SK-N-SH (cell line): ENCODE measurements at regions not wholly inside any gene's neighbourhood (a gene's known extent, or its start where the extent isn't known, plus 50 kb on each side); places are given as distances from the start of the nearest gene placed in this dataset.

Experiments
- CTCF ChIA-PET: fragments of 300-600, 350-600 bp; formaldehyde crosslinking; extraction: SDS; loops from one replicate; lab custom pipeline; 2021; lab: Yijun Ruan, JAX
- POLR2A ChIA-PET: fragments of 350-600 bp; sonication (Branson Sonifier 250); formaldehyde crosslinking; extraction: SDS; loops from one replicate; lab custom pipeline; 2020; ENCODE audit warnings: antibody characterized with exemption, inconsistent platforms; lab: Yijun Ruan, JAX
- DNase-seq: peaks from one replicate; pipeline ENCODE4 v3.0.0; 2012
- H2AFZ ChIP-seq: fragments of 200-600 bp; sonication (generic); 2 replicates; pipeline ENCODE4 v1.8.1; 2016; ENCODE audit warnings: antibody characterized with exemption, mild to moderate bottlenecking, low read depth
- H3F3A ChIP-seq: fragments of 200-600 bp; sonication (generic); replicated peaks from 2 replicates; pipeline ENCODE3; 2016; ENCODE audit warnings: antibody characterized with exemption, mild to moderate bottlenecking; ENCODE audit not compliant: insufficient read depth
- H3K27ac ChIP-seq, 2 experiments: fragments of 200-500 bp in 1 of 2; fragments of 200-600 bp in 1 of 2; sonication (Bioruptor generic) in 1 of 2; sonication (generic), shearing (Covaris generic) in 1 of 2; 2 replicates each; pipeline versions ENCODE4 v1.5.1 to v1.6.1; 2014 to 2016; ENCODE audit warnings: low read depth in 2 of 2, inconsistent platforms in 1 of 2, low read length in 1 of 2, mild to moderate bottlenecking in 1 of 2, mixed read lengths in 1 of 2
- H3K27me3 ChIP-seq: fragments of 200-600 bp; sonication (generic), shearing (Covaris generic); 2 replicates; pipeline ENCODE4 v1.6.1; 2016; ENCODE audit warnings: mixed run types; ENCODE audit not compliant: insufficient read depth
- H3K36me3 ChIP-seq, 2 experiments: fragments of 200-500 bp in 1 of 2; fragments of 200-600 bp in 1 of 2; sonication (Bioruptor generic) in 1 of 2; sonication (generic) in 1 of 2; replicated peaks in 1 of 2; 2 replicates each; pipeline versions ENCODE3 to v1.5.1; 2014 to 2016; ENCODE audit warnings: low read length in 1 of 2, mild to moderate bottlenecking in 1 of 2; ENCODE audit not compliant: insufficient read depth in 2 of 2, control insufficient read depth in 1 of 2
- H3K4me1 ChIP-seq, 2 experiments: fragments of 200-500 bp in 1 of 2; fragments of 200-600 bp in 1 of 2; sonication (Bioruptor generic) in 1 of 2; sonication (generic), shearing (Covaris generic) in 1 of 2; 2 replicates each; pipeline versions ENCODE4 v1.5.1 to v1.6.1; 2014 to 2016; ENCODE audit warnings: low read depth in 1 of 2, low read length in 1 of 2, mixed run types in 1 of 2; ENCODE audit not compliant: insufficient read depth in 2 of 2, control insufficient read depth in 1 of 2
- H3K4me2 ChIP-seq: fragments of 200-600 bp; sonication (generic), shearing (Covaris generic); 2 replicates; pipeline ENCODE4 v1.6.1; 2017; ENCODE audit warnings: mixed run types
- H3K4me3 ChIP-seq, 2 experiments: fragments of 200-500 bp in 1 of 2; fragments of 200-600 bp in 1 of 2; sonication (Bioruptor generic) in 1 of 2; sonication (generic), shearing (Covaris generic) in 1 of 2; 2 replicates each; pipeline versions ENCODE4 v1.5.1 to v1.8.1; 2014 to 2016; ENCODE audit warnings: low read depth in 2 of 2, inconsistent platforms in 1 of 2, low read length in 1 of 2, mild to moderate bottlenecking in 1 of 2, mixed read lengths in 1 of 2, moderate library complexity in 1 of 2
- H3K79me2 ChIP-seq: fragments of 200-600 bp; sonication (generic); 2 replicates; pipeline ENCODE4 v1.8.1; 2017; ENCODE audit warnings: mild to moderate bottlenecking; ENCODE audit not compliant: insufficient read depth
- H3K9ac ChIP-seq: fragments of 200-600 bp; sonication (generic); 2 replicates; pipeline ENCODE4 v1.6.1; 2017; ENCODE audit warnings: mixed run types
- H3K9me2 ChIP-seq: fragments of 200-600 bp; sonication (generic); 2 replicates; pipeline ENCODE4 v1.6.1; 2017; ENCODE audit warnings: mixed run types
- H3K9me3 ChIP-seq: fragments of 200-600 bp; sonication (generic); 2 replicates; pipeline ENCODE4 v1.6.1; 2017; ENCODE audit warnings: mixed run types, mild to moderate bottlenecking, moderate library complexity
- H4K20me1 ChIP-seq: fragments of 200-600 bp; sonication (generic); 2 replicates; pipeline ENCODE4 v1.6.1; 2017; ENCODE audit warnings: mild to moderate bottlenecking, mixed run types; ENCODE audit not compliant: insufficient read depth
- CHD2 ChIP-seq: fragments of 150-350 bp; IDR thresholded peaks from 2 replicates; pipeline ENCODE4 v1.6.1; 2018; ENCODE audit warnings: low read length; ENCODE audit not compliant: partially characterized antibody
- EZH2phosphoT487 ChIP-seq: fragments of 200-600 bp; sonication (generic); IDR thresholded peaks from 2 replicates; pipeline ENCODE4 v1.6.1; 2017; ENCODE audit warnings: low read depth, mixed run types, mild to moderate bottlenecking, antibody characterized with exemption, moderate library complexity, borderline replicate concordance
- FOSL2 ChIP-seq: IDR thresholded peaks from 2 replicates; pipeline ENCODE4 v1.4.0; 2012; ENCODE audit warnings: low read depth, mild to moderate bottlenecking, moderate library complexity, borderline replicate concordance
- FOXJ3 ChIP-seq: sonication (generic); formaldehyde crosslinking; IDR thresholded peaks from 2 replicates; pipeline ENCODE4 v1.5.1; 2020; ENCODE audit warnings: mild to moderate bottlenecking, missing genetic modification reagents
- FOXM1 ChIP-seq: IDR thresholded peaks from 2 replicates; pipeline ENCODE4 v1.4.0; 2012; ENCODE audit warnings: low read depth, mild to moderate bottlenecking
- GABPA ChIP-seq: IDR thresholded peaks from 2 replicates; pipeline ENCODE4 v1.4.0; 2012; ENCODE audit warnings: low read depth, mild to moderate bottlenecking
- MEF2A ChIP-seq: IDR thresholded peaks from 2 replicates; pipeline ENCODE4 v1.4.0; 2012; ENCODE audit warnings: low read depth, borderline replicate concordance
- NFIC ChIP-seq: IDR thresholded peaks from 2 replicates; pipeline ENCODE4 v1.4.0; 2012; ENCODE audit warnings: borderline replicate concordance
- NRF1 ChIP-seq: IDR thresholded peaks from 2 replicates; pipeline ENCODE4 v1.6.1; 2012; ENCODE audit warnings: low read depth, mild to moderate bottlenecking, low read length
- RAD21 ChIP-seq: IDR thresholded peaks from 2 replicates; pipeline ENCODE4 v1.6.1; 2012; ENCODE audit warnings: mild to moderate bottlenecking, low read length
- RCOR1 ChIP-seq: fragments of 150-350 bp; IDR thresholded peaks from 2 replicates; pipeline ENCODE4 v1.6.1; 2017; ENCODE audit warnings: antibody characterized with exemption, low read length
- RXRA ChIP-seq: IDR thresholded peaks from 2 replicates; pipeline ENCODE4 v1.4.0; 2012; ENCODE audit warnings: low read depth, mild to moderate bottlenecking, borderline replicate concordance
- TAF1 ChIP-seq: IDR thresholded peaks from 2 replicates; pipeline ENCODE4 v1.6.1; 2012; ENCODE audit warnings: low read depth, mild to moderate bottlenecking, low read length, moderate library complexity, borderline replicate concordance
- TEAD4 ChIP-seq: IDR thresholded peaks from 2 replicates; pipeline ENCODE4 v1.4.0; 2012; ENCODE audit warnings: mild to moderate bottlenecking, borderline replicate concordance; ENCODE audit not compliant: insufficient read depth
- WGBS: methylation state at CpG from one replicate; pipeline ENCODE4 v1.1.6; 2017; ENCODE audit warnings: low lambda C conversion rate; 5-methylcytosine and 5-hydroxymethylcytosine counted together
- TF ChIP-seq, protein P1 (sequence below): IDR thresholded peaks from 2 replicates; pipeline ENCODE4 v1.4.0; 2012; ENCODE audit warnings: low read depth, borderline replicate concordance
- TF ChIP-seq, protein P2 (sequence below): IDR thresholded peaks from 2 replicates; pipeline ENCODE4; 2012
- TF ChIP-seq, protein P3 (sequence below): fragments of 150-350 bp; IDR thresholded peaks from 2 replicates; pipeline ENCODE4 v1.6.1; 2017; ENCODE audit warnings: antibody characterized with exemption, low read length, low read depth, borderline replicate concordance
- TF ChIP-seq, protein P4 (sequence below): IDR thresholded peaks from 2 replicates; pipeline ENCODE4 v1.4.0; 2012; ENCODE audit warnings: low read depth, borderline replicate concordance
- TF ChIP-seq, protein P5 (sequence below): IDR thresholded peaks from 2 replicates; pipeline ENCODE4 v1.4.0; 2012; ENCODE audit warnings: low read depth
- TF ChIP-seq, protein P6 (sequence below): fragments of 200-600 bp; sonication (generic); IDR thresholded peaks from 2 replicates; pipeline ENCODE4 v1.6.1; 2017; ENCODE audit warnings: antibody characterized with exemption, mild to moderate bottlenecking, moderate library complexity

DNA sequence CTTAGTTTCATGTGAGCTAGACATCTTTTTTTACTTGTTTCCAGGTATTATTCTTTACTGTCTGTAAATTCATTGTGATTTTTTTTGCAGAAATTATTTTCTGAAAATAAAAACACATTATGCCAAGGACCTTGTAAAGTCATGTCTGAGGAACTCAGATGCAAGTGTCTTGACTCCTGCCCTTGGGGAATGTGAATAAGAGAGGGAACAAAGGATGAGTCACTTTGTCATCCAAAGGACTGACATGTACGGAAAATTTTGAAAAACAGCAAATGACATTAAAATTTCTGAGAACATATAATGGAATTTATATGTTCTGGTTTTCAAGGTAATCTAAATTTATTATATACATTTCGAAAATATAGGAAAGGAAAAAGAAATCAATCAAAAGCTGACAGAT, 660.4 kb downstream of the CD109 start (continued):
- TF ChIP-seq MEF2A, result no peak
- TF ChIP-seq TEAD4, result no peak
- TF ChIP-seq, protein P1, sequence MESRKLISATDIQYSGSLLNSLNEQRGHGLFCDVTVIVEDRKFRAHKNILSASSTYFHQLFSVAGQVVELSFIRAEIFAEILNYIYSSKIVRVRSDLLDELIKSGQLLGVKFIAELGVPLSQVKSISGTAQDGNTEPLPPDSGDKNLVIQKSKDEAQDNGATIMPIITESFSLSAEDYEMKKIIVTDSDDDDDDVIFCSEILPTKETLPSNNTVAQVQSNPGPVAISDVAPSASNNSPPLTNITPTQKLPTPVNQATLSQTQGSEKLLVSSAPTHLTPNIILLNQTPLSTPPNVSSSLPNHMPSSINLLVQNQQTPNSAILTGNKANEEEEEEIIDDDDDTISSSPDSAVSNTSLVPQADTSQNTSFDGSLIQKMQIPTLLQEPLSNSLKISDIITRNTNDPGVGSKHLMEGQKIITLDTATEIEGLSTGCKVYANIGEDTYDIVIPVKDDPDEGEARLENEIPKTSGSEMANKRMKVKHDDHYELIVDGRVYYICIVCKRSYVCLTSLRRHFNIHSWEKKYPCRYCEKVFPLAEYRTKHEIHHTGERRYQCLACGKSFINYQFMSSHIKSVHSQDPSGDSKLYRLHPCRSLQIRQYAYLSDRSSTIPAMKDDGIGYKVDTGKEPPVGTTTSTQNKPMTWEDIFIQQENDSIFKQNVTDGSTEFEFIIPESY, result no peak
- TF ChIP-seq, protein P2, sequence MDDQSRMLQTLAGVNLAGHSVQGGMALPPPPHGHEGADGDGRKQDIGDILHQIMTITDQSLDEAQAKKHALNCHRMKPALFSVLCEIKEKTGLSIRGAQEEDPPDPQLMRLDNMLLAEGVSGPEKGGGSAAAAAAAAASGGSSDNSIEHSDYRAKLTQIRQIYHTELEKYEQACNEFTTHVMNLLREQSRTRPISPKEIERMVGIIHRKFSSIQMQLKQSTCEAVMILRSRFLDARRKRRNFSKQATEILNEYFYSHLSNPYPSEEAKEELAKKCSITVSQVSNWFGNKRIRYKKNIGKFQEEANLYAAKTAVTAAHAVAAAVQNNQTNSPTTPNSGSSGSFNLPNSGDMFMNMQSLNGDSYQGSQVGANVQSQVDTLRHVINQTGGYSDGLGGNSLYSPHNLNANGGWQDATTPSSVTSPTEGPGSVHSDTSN, result no peak
- no peak for TF ChIP-seq CHD2
- TF ChIP-seq RAD21, result no peak
- no peak for TF ChIP-seq EZH2phosphoT487
- TF ChIP-seq, protein P3, sequence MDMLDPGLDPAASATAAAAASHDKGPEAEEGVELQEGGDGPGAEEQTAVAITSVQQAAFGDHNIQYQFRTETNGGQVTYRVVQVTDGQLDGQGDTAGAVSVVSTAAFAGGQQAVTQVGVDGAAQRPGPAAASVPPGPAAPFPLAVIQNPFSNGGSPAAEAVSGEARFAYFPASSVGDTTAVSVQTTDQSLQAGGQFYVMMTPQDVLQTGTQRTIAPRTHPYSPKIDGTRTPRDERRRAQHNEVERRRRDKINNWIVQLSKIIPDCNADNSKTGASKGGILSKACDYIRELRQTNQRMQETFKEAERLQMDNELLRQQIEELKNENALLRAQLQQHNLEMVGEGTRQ, result no peak
- TF ChIP-seq, all 33 proteins: peak for 0

DNA sequence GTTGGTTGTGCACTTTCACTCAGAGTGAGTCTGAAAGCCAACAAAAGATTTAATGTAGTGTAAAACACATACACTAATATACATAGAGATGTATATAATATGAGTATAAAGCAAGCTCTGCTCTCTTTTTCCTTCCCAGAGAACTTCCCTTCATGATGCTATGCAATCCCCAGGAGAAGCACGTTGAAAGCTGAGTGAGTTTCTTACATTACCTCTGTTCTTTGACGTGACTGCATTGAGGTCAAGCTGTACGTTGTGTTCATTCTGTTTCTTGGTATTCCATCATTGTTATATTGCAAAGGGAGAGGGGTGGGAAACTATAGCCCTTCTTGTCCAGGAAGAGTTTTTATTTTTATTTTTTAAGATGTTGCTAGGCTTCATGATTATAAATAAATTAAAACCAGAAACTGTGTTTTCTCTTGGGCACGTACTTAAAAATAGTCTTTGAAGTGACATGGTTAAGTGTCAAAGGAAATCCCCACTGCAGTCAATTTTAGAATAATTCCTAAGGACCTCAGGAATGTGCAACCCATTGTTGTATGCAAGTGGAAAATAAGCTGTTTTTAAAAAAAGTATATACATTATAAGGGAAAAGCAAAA, 651.0 kb downstream of the CD109 start:
- Histone ChIP-seq H3K79me2 (no peaks in the 10 kb centered on the region), H3K27ac (no peak overlapping the region), H3K36me3 (no peaks in the 10 kb centered on the region), H3K27me3 (0 out of 2 replicates have a peak, but pooled peaks cover 5% of the 10 kb centered on the region), H3K4me3 (no peak overlapping the region), H3K9me2 (no peaks in the 10 kb centered on the region), H2AFZ (no peak overlapping the region), H4K20me1 (no peaks in the 10 kb centered on the region), H3K9me3 (no peaks in the 10 kb centered on the region), H3K9ac (no peak overlapping the region), H3F3A (no peaks in the 10 kb centered on the region), H3K4me1 (no peaks in the 10 kb centered on the region), H3K4me2 (no peak overlapping the region)
- TF ChIP-seq RAD21 (no peak), FOSL2 (no peak), TAF1 (no peak), NFIC (no peak), GABPA (no peak), FOXJ3 (CRISPR knock-in tag) (no peak), EZH2phosphoT487 (no peak), RCOR1 (no peak), FOXM1 (no peak), MEF2A (no peak), RXRA (no peak), NRF1 (no peak)
- TF ChIP-seq, protein P4, sequence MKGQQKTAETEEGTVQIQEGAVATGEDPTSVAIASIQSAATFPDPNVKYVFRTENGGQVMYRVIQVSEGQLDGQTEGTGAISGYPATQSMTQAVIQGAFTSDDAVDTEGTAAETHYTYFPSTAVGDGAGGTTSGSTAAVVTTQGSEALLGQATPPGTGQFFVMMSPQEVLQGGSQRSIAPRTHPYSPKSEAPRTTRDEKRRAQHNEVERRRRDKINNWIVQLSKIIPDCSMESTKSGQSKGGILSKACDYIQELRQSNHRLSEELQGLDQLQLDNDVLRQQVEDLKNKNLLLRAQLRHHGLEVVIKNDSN, result no peak
- TF ChIP-seq, protein P5, sequence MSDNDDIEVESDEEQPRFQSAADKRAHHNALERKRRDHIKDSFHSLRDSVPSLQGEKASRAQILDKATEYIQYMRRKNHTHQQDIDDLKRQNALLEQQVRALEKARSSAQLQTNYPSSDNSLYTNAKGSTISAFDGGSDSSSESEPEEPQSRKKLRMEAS, result no peak
- TF ChIP-seq, protein P6, sequence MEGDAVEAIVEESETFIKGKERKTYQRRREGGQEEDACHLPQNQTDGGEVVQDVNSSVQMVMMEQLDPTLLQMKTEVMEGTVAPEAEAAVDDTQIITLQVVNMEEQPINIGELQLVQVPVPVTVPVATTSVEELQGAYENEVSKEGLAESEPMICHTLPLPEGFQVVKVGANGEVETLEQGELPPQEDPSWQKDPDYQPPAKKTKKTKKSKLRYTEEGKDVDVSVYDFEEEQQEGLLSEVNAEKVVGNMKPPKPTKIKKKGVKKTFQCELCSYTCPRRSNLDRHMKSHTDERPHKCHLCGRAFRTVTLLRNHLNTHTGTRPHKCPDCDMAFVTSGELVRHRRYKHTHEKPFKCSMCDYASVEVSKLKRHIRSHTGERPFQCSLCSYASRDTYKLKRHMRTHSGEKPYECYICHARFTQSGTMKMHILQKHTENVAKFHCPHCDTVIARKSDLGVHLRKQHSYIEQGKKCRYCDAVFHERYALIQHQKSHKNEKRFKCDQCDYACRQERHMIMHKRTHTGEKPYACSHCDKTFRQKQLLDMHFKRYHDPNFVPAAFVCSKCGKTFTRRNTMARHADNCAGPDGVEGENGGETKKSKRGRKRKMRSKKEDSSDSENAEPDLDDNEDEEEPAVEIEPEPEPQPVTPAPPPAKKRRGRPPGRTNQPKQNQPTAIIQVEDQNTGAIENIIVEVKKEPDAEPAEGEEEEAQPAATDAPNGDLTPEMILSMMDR, result no peak
- TF ChIP-seq, protein P2, result no peak
- WGBS, result 3% methylated on average over 4 of the region's 4 CpGs
- POLR2A ChIA-PET, result no interaction called here
- no peak for DNase-seq
- CTCF ChIA-PET, result interaction anchor here (1.1 kb wide), 1 partner anchor 862 kb away, joined by 4 read pairs; no protein-coding TSS in a partner anchor
